SKM-1 treated with dmso at 0.1 percent for 144 hours (cell line): ENCODE measurements at regions not wholly inside any gene's neighbourhood (a gene's known extent, or its start where the extent isn't known, plus 50 kb on each side); places are given as distances from the start of the nearest gene placed in this dataset.

Experiments used
- DNase-seq: peaks from one replicate; lab custom pipeline; 2025; ENCODE audit not compliant: unreplicated experiment; lab: John Stamatoyannopoulos, UW

- DNase-seq = no peak
Observed at GRCh38 chr4:136784326-136784725, 748.0 kb downstream of the PCDH18 start.

- no peak for DNase-seq
Observed at GRCh38 chr4:136769717-136770116, 762.6 kb downstream of the PCDH18 start.

- DNase-seq = no peak
Observed at GRCh38 chr4:136768925-136769275, 763.4 kb downstream of the PCDH18 start.

GRCh38 chr4:136768213-136768924 is 763.9 kb downstream of the PCDH18 start:
- DNase-seq = no peak

- no peak for DNase-seq
Observed at GRCh38 chr4:136763919-136764318, 768.4 kb downstream of the PCDH18 start.

GRCh38 chr4:136755531-136755916 is 776.8 kb downstream of the PCDH18 start:
- DNase-seq = no peak

- no peak for DNase-seq
Observed at GRCh38 chr4:136754810-136755530, 777.3 kb downstream of the PCDH18 start.

GRCh38 chr4:136751556-136751955 is 780.7 kb downstream of the PCDH18 start:
- DNase-seq = no peak

- no peak for DNase-seq
Observed at GRCh38 chr4:136750897-136751296, 781.4 kb downstream of the PCDH18 start.

- no peak for DNase-seq
Observed at GRCh38 chr4:136749989-136750388, 782.3 kb downstream of the PCDH18 start.

- no peak for DNase-seq
Observed at GRCh38 chr4:136748773-136749172, 783.5 kb downstream of the PCDH18 start.

GRCh38 chr4:136748165-136748564 is 784.1 kb downstream of the PCDH18 start:
- no peak for DNase-seq

- no peak for DNase-seq
Observed at GRCh38 chr4:136743238-136743637, 789.1 kb downstream of the PCDH18 start.

GRCh38 chr4:136742333-136742732 is 790.0 kb downstream of the PCDH18 start:
- no peak for DNase-seq

GRCh38 chr4:136741468-136741867 is 790.8 kb downstream of the PCDH18 start:
- no peak for DNase-seq

GRCh38 chr4:136740326-136740725 is 792.0 kb downstream of the PCDH18 start:
- DNase-seq = no peak

- DNase-seq = no peak
Observed at GRCh38 chr4:136737066-136737465, 795.2 kb downstream of the PCDH18 start.

GRCh38 chr4:136731025-136731424 is 801.3 kb downstream of the PCDH18 start:
- DNase-seq = no peak

- no peak for DNase-seq
Observed at GRCh38 chr4:136725286-136726081, 806.8 kb downstream of the PCDH18 start.

- no peak for DNase-seq
Observed at GRCh38 chr4:136713140-136713539, 819.2 kb downstream of the PCDH18 start.

GRCh38 chr4:136709897-136710296 is 822.4 kb downstream of the PCDH18 start:
- DNase-seq = no peak

- DNase-seq = no peak
Observed at GRCh38 chr4:136706942-136707341, 825.4 kb downstream of the PCDH18 start.
